GM12873 (cell line): ENCODE measurements at regions not wholly inside any gene's neighbourhood (a gene's known extent, or its start where the extent isn't known, plus 50 kb on each side); places are given as distances from the start of the nearest gene placed in this dataset.

Experiments used
- TF ChIP-seq, protein P1 (sequence below): IDR thresholded peaks from 2 replicates; pipeline ENCODE4 v1.5.1; 2012; ENCODE audit warnings: low read depth, mild to moderate bottlenecking, moderate library complexity, low read length, control low read depth; ENCODE audit not compliant: insufficient read depth; ENCODE audit errors: missing control alignments

DNA sequence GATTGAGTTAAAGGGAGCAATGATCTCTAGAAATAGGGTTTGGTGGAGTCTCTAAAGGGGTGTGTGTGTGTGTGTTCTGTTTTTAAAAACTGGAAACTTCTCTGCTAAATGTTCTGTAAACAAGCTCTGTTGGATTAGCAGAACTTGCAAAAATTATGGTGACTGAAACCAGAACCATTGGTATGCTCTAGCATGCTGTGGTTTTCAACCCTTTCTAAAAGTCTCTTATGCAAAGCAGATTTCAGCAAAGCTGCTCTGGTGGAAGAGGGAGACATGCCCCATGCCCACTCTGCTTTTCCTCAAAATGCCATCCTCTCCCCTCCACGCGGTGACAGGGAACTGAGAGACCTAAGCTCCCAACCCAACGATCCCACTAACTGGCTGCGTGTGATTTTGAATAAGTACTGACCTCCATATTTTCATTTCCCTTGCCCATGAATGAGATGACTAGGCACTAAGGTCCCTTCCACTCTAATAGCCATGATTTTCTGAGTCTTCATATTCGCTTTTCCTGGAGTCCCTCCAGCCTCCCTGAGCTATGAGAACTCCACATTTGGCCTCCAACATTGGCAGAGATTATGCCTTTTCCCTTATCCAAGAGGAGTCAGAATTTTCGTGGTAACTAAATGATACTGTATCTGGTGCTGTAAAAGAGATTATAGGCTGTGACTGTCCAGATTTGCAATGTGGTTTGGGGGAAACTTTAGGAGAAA lies 117.3 kb upstream of the PALS2 start:
- TF ChIP-seq, protein P1, sequence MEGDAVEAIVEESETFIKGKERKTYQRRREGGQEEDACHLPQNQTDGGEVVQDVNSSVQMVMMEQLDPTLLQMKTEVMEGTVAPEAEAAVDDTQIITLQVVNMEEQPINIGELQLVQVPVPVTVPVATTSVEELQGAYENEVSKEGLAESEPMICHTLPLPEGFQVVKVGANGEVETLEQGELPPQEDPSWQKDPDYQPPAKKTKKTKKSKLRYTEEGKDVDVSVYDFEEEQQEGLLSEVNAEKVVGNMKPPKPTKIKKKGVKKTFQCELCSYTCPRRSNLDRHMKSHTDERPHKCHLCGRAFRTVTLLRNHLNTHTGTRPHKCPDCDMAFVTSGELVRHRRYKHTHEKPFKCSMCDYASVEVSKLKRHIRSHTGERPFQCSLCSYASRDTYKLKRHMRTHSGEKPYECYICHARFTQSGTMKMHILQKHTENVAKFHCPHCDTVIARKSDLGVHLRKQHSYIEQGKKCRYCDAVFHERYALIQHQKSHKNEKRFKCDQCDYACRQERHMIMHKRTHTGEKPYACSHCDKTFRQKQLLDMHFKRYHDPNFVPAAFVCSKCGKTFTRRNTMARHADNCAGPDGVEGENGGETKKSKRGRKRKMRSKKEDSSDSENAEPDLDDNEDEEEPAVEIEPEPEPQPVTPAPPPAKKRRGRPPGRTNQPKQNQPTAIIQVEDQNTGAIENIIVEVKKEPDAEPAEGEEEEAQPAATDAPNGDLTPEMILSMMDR: no peak

DNA sequence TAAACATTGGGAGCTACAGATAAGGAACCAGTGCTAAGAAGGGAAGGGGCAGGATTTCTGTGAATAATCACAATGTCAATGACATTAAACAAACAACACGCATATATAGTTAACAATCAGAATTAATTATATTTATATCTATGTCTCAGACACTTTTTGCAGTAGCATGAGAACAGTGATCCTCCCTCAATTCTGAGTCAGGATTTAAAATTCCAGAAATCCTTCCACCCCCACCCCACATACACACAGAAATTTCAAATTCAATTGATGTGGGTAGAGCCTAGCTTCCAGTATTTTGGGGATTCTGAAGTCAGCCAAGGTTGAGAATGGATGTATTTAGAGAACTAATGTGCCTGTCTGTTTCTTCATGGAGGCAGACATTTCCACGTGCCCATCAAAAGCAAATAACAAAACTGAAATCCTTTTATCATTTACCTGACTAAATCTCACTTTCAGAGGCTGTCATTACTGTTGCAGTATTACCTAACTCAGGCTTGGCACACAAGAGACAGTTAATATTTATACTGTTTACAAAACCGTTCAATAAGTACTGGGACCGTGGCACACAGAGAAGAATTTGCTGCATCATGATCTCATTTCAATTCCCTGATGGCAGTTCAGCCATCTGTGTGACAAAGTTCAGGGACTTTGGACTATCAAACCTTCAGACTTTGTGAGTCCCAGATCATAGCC lies 116.6 kb upstream of the PALS2 start:
- TF ChIP-seq, protein P1: no peak

DNA sequence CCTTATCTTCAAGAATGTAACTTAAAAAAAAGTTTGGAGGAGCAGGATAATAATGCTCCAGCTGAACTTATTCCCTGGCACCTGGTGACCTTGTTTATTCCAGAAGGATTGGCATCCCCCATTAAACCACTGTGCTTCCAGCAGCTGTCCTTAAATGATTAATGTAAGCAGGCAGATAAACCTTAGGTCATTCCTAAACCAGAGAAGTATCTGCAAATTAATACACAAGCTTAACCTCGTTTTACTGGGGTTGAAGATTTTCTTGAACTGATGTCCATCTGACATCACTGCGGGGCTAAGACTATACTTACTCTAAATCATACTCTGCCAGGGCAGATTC lies 116.1 kb upstream of the PALS2 start:
- TF ChIP-seq, protein P1: no peak

DNA sequence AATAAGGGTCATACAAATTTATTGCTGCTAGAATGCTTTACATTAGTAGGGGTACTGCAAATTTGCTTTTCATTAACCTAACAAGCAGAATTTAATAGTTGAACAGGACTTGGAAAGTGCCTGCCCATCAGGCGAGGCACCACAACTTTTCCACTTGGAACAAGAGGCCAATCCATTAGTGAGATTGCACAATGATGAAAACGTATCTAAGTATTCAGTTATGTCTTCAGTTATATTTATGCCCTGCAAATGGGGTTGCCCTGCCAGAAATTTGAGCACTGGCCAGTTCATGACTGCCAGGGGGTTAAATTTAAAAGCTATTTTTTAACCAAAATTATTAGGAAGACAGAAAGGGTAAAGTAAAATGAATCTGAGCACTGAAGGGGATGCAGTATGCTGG lies 111.1 kb upstream of the PALS2 start:
- TF ChIP-seq, protein P1: no peak

DNA sequence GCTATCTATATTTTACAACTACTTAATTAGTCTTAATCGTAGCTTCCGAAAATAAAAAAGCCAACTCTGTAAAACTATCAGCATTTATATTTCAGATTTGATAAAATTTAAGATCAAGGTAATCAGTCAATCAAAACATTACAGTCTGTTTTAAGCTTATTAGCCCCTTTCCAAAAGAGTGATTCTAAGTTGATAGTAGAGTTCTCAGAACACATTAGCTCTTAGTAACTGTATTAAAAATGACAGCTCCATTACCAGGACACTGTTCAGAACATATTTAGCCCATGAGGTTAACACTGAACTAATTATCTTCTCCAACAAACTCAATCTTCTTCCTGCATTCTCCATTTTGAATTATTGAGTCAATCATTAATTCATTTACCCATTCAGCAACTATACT lies 110.3 kb upstream of the PALS2 start:
- TF ChIP-seq, protein P1: no peak

DNA sequence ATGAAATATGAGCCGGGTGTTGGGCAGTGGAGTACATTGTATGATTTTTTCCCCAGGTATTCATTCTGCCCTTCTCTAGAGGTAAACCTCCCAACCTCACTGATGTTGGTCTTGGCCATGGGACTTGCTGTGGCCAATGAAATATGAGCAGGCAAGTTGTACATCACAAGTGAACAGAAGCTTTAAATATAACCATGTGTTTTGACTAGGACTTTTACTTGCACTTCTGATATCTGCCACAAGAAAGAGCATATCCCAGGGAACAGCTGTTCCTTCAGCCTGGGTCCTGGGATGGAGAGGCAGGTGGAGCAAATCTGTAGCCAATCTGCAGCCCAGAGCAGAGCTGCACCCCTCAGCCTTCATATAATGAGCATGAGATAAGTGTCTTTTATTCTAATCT lies 109.8 kb upstream of the PALS2 start:
- TF ChIP-seq, protein P1: no peak

DNA sequence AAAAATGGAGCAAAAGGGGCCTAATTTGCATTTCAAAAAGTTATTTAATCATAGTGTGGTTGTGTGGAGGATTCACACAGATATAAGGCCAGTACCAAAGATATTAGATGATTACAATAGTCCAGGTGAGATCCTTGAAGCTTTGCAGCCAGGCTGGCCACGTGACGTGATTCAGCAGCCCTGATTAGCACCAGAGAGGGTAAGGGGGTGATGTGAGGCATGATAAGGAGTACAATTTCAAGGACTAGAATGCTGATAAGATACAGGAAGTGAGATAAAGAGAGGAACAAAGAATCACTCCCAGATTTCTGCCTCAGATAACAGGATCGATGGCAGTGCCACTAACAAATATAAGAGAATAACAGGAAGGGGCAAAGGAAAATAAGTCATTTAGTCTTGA lies 108.4 kb upstream of the PALS2 start:
- TF ChIP-seq, protein P1: no peak
